ENCODE measurements at regions not wholly inside any gene's neighbourhood (a gene's known extent, or its start where the extent isn't known, plus 50 kb on each side); places are given as distances from the start of the nearest gene placed in this dataset.

- Mint-ChIP-seq H3K4me3 (no peak overlapping the region), H3K36me3 (ENCODE audit: low read depth) (no peaks in the 10 kb centered on the region), H3K27ac (no peak overlapping the region), H3K9me3 (ENCODE audit: insufficient read depth) (no peaks in the 10 kb centered on the region), H3K27me3 (ENCODE audit: low read depth) (no peaks in the 10 kb centered on the region), H3K4me1 (ENCODE audit: low read depth) (no peaks in the 10 kb centered on the region)
- DNase-seq (no peak), ATAC-seq (no peak)
- CTCF ChIA-PET = no interaction called here
- POLR2A ChIA-PET = no interaction called here
Observed at GRCh38 chr16:59698346-59699020, 964.4 kb upstream of the GOT2 start.

GRCh38 chr16:59697761-59698160, 963.6 kb upstream of the GOT2 start:
- ATAC-seq = no peak
- Mint-ChIP-seq H3K36me3 (ENCODE audit: low read depth) (no peaks in the 10 kb centered on the region), H3K27ac (no peak overlapping the region), H3K4me1 (ENCODE audit: low read depth) (no peaks in the 10 kb centered on the region), H3K27me3 (ENCODE audit: low read depth) (no peaks in the 10 kb centered on the region), H3K4me3 (no peak overlapping the region), H3K9me3 (ENCODE audit: insufficient read depth) (no peaks in the 10 kb centered on the region)
- POLR2A ChIA-PET = no interaction called here
- CTCF ChIA-PET = no interaction called here
- no peak for DNase-seq

GRCh38 chr16:59697236-59697635, 963.1 kb upstream of the GOT2 start:
- POLR2A ChIA-PET = no interaction called here
- Mint-ChIP-seq H3K4me1 (ENCODE audit: low read depth) (no peaks in the 10 kb centered on the region), H3K9me3 (ENCODE audit: insufficient read depth) (no peaks in the 10 kb centered on the region), H3K27me3 (ENCODE audit: low read depth) (no peaks in the 10 kb centered on the region), H3K4me3 (no peak overlapping the region), H3K36me3 (ENCODE audit: low read depth) (no peaks in the 10 kb centered on the region), H3K27ac (no peak overlapping the region)
- no peak for DNase-seq
- no peak for ATAC-seq
- CTCF ChIA-PET = no interaction called here

- CTCF ChIA-PET = no interaction called here
- DNase-seq (no peak), ATAC-seq (no peak)
- POLR2A ChIA-PET = no interaction called here
- Mint-ChIP-seq H3K27me3 (ENCODE audit: low read depth) (no peaks in the 10 kb centered on the region), H3K27ac (no peak overlapping the region), H3K9me3 (ENCODE audit: insufficient read depth) (no peaks in the 10 kb centered on the region), H3K36me3 (ENCODE audit: low read depth) (no peaks in the 10 kb centered on the region), H3K4me3 (no peak overlapping the region), H3K4me1 (ENCODE audit: low read depth) (no peaks in the 10 kb centered on the region)
Observed at GRCh38 chr16:59696495-59696894, 962.4 kb upstream of the GOT2 start.

GRCh38 chr16:59690216-59690615, 956.1 kb upstream of the GOT2 start:
- Mint-ChIP-seq H3K27me3 (ENCODE audit: low read depth) (no peaks in the 10 kb centered on the region), H3K36me3 (ENCODE audit: low read depth) (no peaks in the 10 kb centered on the region), H3K4me3 (no peak overlapping the region), H3K4me1 (ENCODE audit: low read depth) (no peaks in the 10 kb centered on the region), H3K9me3 (ENCODE audit: insufficient read depth) (no peaks in the 10 kb centered on the region), H3K27ac (no peak overlapping the region)
- no peak for ATAC-seq
- CTCF ChIA-PET = no interaction called here
- no peak for DNase-seq
- POLR2A ChIA-PET = no interaction called here

GRCh38 chr16:59688006-59688405, 953.9 kb upstream of the GOT2 start:
- no peak for DNase-seq
- ChIA-PET POLR2A (no interaction called here), CTCF (no interaction called here)
- Mint-ChIP-seq H3K9me3 (ENCODE audit: insufficient read depth) (no peaks in the 10 kb centered on the region), H3K36me3 (ENCODE audit: low read depth) (no peaks in the 10 kb centered on the region), H3K4me3 (no peak overlapping the region), H3K4me1 (ENCODE audit: low read depth) (no peaks in the 10 kb centered on the region), H3K27ac (no peak overlapping the region), H3K27me3 (ENCODE audit: low read depth) (no peaks in the 10 kb centered on the region)
- no peak for ATAC-seq

GRCh38 chr16:59686405-59686804, 952.3 kb upstream of the GOT2 start:
- no peak overlapping the region for H3K27ac Mint-ChIP-seq
- H3K9me3 Mint-ChIP-seq (ENCODE audit: insufficient read depth) = no peaks in the 10 kb centered on the region
- ChIA-PET CTCF (no interaction called here), POLR2A (no interaction called here)
- DNase-seq = no peak
- no peaks in the 10 kb centered on the region for H3K4me1 Mint-ChIP-seq (ENCODE audit: low read depth)
- H3K36me3 Mint-ChIP-seq (ENCODE audit: low read depth) = no peaks in the 10 kb centered on the region
- ATAC-seq = no peak
- no peaks in the 10 kb centered on the region for H3K27me3 Mint-ChIP-seq (ENCODE audit: low read depth)
- H3K4me3 Mint-ChIP-seq = no peak overlapping the region

- no peaks in the 10 kb centered on the region for H3K9me3 Mint-ChIP-seq (ENCODE audit: insufficient read depth)
- no peak overlapping the region for H3K27ac Mint-ChIP-seq
- POLR2A ChIA-PET = no interaction called here
- ATAC-seq (no peak), DNase-seq (no peak)
- H3K4me3 Mint-ChIP-seq = no peak overlapping the region
- H3K27me3 Mint-ChIP-seq (ENCODE audit: low read depth) = no peaks in the 10 kb centered on the region
- CTCF ChIA-PET = no interaction called here
- no peaks in the 10 kb centered on the region for H3K4me1 Mint-ChIP-seq (ENCODE audit: low read depth)
- no peaks in the 10 kb centered on the region for H3K36me3 Mint-ChIP-seq (ENCODE audit: low read depth)
Observed at GRCh38 chr16:59684911-59685310, 950.8 kb upstream of the GOT2 start.

- no peaks in the 10 kb centered on the region for H3K9me3 Mint-ChIP-seq (ENCODE audit: insufficient read depth)
- ATAC-seq = no peak
- CTCF ChIA-PET = no interaction called here
Observed at GRCh38 chr16:59683709-59684108, 949.6 kb upstream of the GOT2 start.

GRCh38 chr16:59665618-59666220, 931.6 kb upstream of the GOT2 start:
- Mint-ChIP-seq H3K4me1 (ENCODE audit: low read depth) (no peaks in the 10 kb centered on the region), H3K9me3 (ENCODE audit: insufficient read depth) (peaks cover 6% of the 10 kb centered on the region), H3K36me3 (ENCODE audit: low read depth) (no peaks in the 10 kb centered on the region), H3K27me3 (ENCODE audit: low read depth) (no peaks in the 10 kb centered on the region), H3K4me3 (no peak overlapping the region), H3K27ac (no peak overlapping the region)
- POLR2A ChIA-PET = no interaction called here
- no peak for ATAC-seq
- CTCF ChIA-PET = no interaction called here
- no peak for DNase-seq

More at GRCh38 chr16:59683709-59684108, 949.6 kb upstream of the GOT2 start:
- Mint-ChIP-seq H3K27me3 (ENCODE audit: low read depth) (no peaks in the 10 kb centered on the region), H3K36me3 (ENCODE audit: low read depth) (no peaks in the 10 kb centered on the region), H3K27ac (no peak overlapping the region), H3K4me1 (ENCODE audit: low read depth) (no peaks in the 10 kb centered on the region), H3K4me3 (no peak overlapping the region)
- POLR2A ChIA-PET = no interaction called here
- no peak for DNase-seq

- H3K27me3 Mint-ChIP-seq (ENCODE audit: low read depth) = no peaks in the 10 kb centered on the region
- no peak for DNase-seq
- H3K4me1 Mint-ChIP-seq (ENCODE audit: low read depth) = no peaks in the 10 kb centered on the region
- ChIA-PET POLR2A (no interaction called here), CTCF (no interaction called here)
- no peaks in the 10 kb centered on the region for H3K9me3 Mint-ChIP-seq (ENCODE audit: insufficient read depth)
- H3K36me3 Mint-ChIP-seq (ENCODE audit: low read depth) = no peaks in the 10 kb centered on the region
- no peak overlapping the region for H3K27ac Mint-ChIP-seq
- H3K4me3 Mint-ChIP-seq = no peak overlapping the region
- ATAC-seq = no peak
Observed at GRCh38 chr16:59658572-59658971, 924.5 kb upstream of the GOT2 start.

GRCh38 chr16:59655031-59655430, 920.9 kb upstream of the GOT2 start:
- Mint-ChIP-seq H3K27me3 (ENCODE audit: low read depth) (no peaks in the 10 kb centered on the region), H3K4me1 (ENCODE audit: low read depth) (no peaks in the 10 kb centered on the region), H3K9me3 (ENCODE audit: insufficient read depth) (no peaks in the 10 kb centered on the region), H3K4me3 (no peak overlapping the region), H3K36me3 (ENCODE audit: low read depth) (no peaks in the 10 kb centered on the region), H3K27ac (no peak overlapping the region)
- CTCF ChIA-PET = no interaction called here
- ATAC-seq = no peak
- DNase-seq = no peak
- POLR2A ChIA-PET = no interaction called here

- ATAC-seq (no peak), DNase-seq (no peak)
- POLR2A ChIA-PET = no interaction called here
- CTCF ChIA-PET = no interaction called here
- Mint-ChIP-seq H3K4me1 (ENCODE audit: low read depth) (no peaks in the 10 kb centered on the region), H3K9me3 (ENCODE audit: insufficient read depth) (no peaks in the 10 kb centered on the region), H3K4me3 (no peak overlapping the region), H3K27me3 (ENCODE audit: low read depth) (no peaks in the 10 kb centered on the region), H3K36me3 (ENCODE audit: low read depth) (no peaks in the 10 kb centered on the region), H3K27ac (no peak overlapping the region)
Observed at GRCh38 chr16:59654455-59654854, 920.3 kb upstream of the GOT2 start.
